ENCODE measurements at regions not wholly inside any gene's neighbourhood (a gene's known extent, or its start where the extent isn't known, plus 50 kb on each side); places are given as distances from the start of the nearest gene placed in this dataset.
A peak's percentile ranks its signal among the peaks of the same experiment; 100 is the strongest.

- no peak for DNase-seq
These were observed 607.9 kb upstream of the KCNMB2 start for GRCh38 chr3:177928172-177928873.

- DNase-seq, result no peak
These were observed 606.9 kb upstream of the KCNMB2 start for GRCh38 chr3:177929310-177929709.

- no peak for DNase-seq
These were observed 605.5 kb upstream of the KCNMB2 start for GRCh38 chr3:177930771-177931170.

- no peak for DNase-seq
These were observed 604.9 kb upstream of the KCNMB2 start for GRCh38 chr3:177931346-177931745.

GRCh38 chr3:177932346-177932745, 603.9 kb upstream of the KCNMB2 start:
- no peak for DNase-seq

- DNase-seq, result no peak
These were observed 603.2 kb upstream of the KCNMB2 start for GRCh38 chr3:177932750-177933660.

- no peak for DNase-seq
These were observed 602.0 kb upstream of the KCNMB2 start for GRCh38 chr3:177934001-177934891.

- DNase-seq, result peak; percentile 41
These were observed 601.2 kb upstream of the KCNMB2 start for GRCh38 chr3:177935047-177935446.

GRCh38 chr3:177936721-177937120, 599.5 kb upstream of the KCNMB2 start:
- DNase-seq, result no peak

- DNase-seq, result no peak
These were observed 593.3 kb upstream of the KCNMB2 start for GRCh38 chr3:177942911-177943310.

- DNase-seq, result no peak
These were observed 592.0 kb upstream of the KCNMB2 start for GRCh38 chr3:177944228-177944661.

- no peak for DNase-seq
These were observed 590.2 kb upstream of the KCNMB2 start for GRCh38 chr3:177946048-177946447.

GRCh38 chr3:177946497-177946896, 589.7 kb upstream of the KCNMB2 start:
- DNase-seq, result no peak

- DNase-seq, result no peak
These were observed 589.3 kb upstream of the KCNMB2 start for GRCh38 chr3:177946936-177947335.

- DNase-seq, result no peak
These were observed 588.3 kb upstream of the KCNMB2 start for GRCh38 chr3:177947901-177948300.

GRCh38 chr3:177948716-177949425, 587.4 kb upstream of the KCNMB2 start:
- DNase-seq, result no peak

- no peak for DNase-seq
These were observed 577.0 kb upstream of the KCNMB2 start for GRCh38 chr3:177959188-177959587.

GRCh38 chr3:177960014-177960413, 576.2 kb upstream of the KCNMB2 start:
- DNase-seq, result no peak

- no peak for DNase-seq
These were observed 575.5 kb upstream of the KCNMB2 start for GRCh38 chr3:177960722-177961121.

GRCh38 chr3:177961784-177962183, 574.5 kb upstream of the KCNMB2 start:
- DNase-seq, result no peak

- DNase-seq, result no peak
These were observed 569.7 kb upstream of the KCNMB2 start for GRCh38 chr3:177966493-177966892.

GRCh38 chr3:177968891-177969290, 567.3 kb upstream of the KCNMB2 start:
- no peak for DNase-seq

All from NCI-H146 (cell line).